Right lobe of liver (tissue), 6 donors: ENCODE measurements at regions not wholly inside any gene's neighbourhood (a gene's known extent, or its start where the extent isn't known, plus 50 kb on each side); places are given as distances from the start of the nearest gene placed in this dataset.

ENCODE experiments used
- ATAC-seq, 4 donors: fragments of 200-7000 bp; cut with Tn5 transposase; one replicate each; pipeline ENCODE4 v1.9.1; 2020; ENCODE audit warnings: mild to moderate bottlenecking in 4 of 4, moderate library complexity in 4 of 4
- DNase-seq, 3 donors: peaks; one replicate each; pipeline ENCODE4 v3.0.0-alpha.2; 2020
- H3K27ac ChIP-seq, 3 donors: fragments of 200-600 bp; one replicate each; pipeline ENCODE4 v1.8.0; 2022
- H3K27me3 ChIP-seq, 2 donors: fragments of 200-600 bp; one replicate each; pipeline ENCODE4 v1.8.0; 2022
- H3K36me3 ChIP-seq, 4 donors: fragments of 200-600 bp; sonication (generic) in 1 of 4; one replicate each; pipeline versions ENCODE4 v1.5.1 to v1.8.0; 2017 to 2022; ENCODE audit warnings: control low read depth in 1 of 4
- H3K4me1 ChIP-seq, 4 donors: fragments of 200-600 bp; sonication (generic) in 1 of 4; one replicate each; pipeline versions ENCODE4 v1.5.1 to v1.8.0; 2017 to 2022; ENCODE audit warnings: control low read depth in 1 of 4
- H3K4me3 ChIP-seq, 3 donors: fragments of 200-600 bp; one replicate each; pipeline ENCODE4 v1.8.0; 2022
- H3K9me3 ChIP-seq, 4 donors: fragments of 200-600 bp; sonication (generic) in 1 of 4; one replicate each; pipeline versions ENCODE4 v1.5.1 to v1.8.0; 2017 to 2022; ENCODE audit warnings: control low read depth in 1 of 4
- POLR2A ChIP-seq: fragments of 450-650 bp; IDR thresholded peaks from one replicate; pipeline ENCODE4 v1.6.1; 2017; ENCODE audit warnings: antibody characterized with exemption, mild to moderate bottlenecking
- WGBS: methylation state at CpG from one replicate; pipeline ENCODE4 v1.1.6; 2018; ENCODE audit warnings: low coverage, low lambda C conversion rate; ENCODE audit not compliant: insufficient coverage; ENCODE audit errors: missing lambda C conversion rate; 5-methylcytosine and 5-hydroxymethylcytosine counted together
- intact Hi-C, 2 donors: fragments of 100-400 bp; cut with DNase I; formaldehyde crosslinking; loops; one replicate each; pipeline versions ENCODE4 v1.11.2 to v1.14.1; 2022
- TF ChIP-seq, protein P1 (sequence below), 4 donors: fragments of 200-600 bp in 3 of 4; fragments of 450-650 bp in 1 of 4; IDR thresholded peaks; one replicate each; pipeline versions ENCODE4 v1.5.1 to v1.8.0; 2016 to 2022; ENCODE audit warnings: antibody characterized with exemption in 4 of 4, mild to moderate bottlenecking in 2 of 4
- donor health status: DM: no; HTN: yes; CAD: no.
- donor health status: DM: no; HTN: no; CAD: no.
- donor health status: DM: no; HTN: no; CAD: no.
- donor health status: DM: no; HTN: yes; CAD: no.
- donor health status: DM: no; HTN: yes; CAD: no.

DNA sequence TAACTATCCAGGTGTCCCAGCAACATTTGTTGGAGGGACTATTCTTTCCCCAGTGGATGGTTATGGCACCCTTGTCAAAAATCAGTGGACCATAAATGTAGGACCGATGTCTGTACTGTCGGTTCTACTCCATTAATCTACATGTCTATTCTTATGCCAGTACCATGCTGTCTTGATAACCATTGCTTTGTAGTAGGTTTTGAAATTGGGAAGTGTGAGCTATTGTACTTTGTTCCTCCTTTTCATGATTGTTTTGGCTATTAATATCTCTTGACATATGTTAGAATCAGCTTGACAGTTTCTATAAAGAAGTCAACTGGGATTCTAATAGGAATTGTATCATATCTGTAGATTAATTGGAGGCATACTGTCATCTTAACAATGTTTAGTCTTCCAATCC lies 112.7 kb downstream of the HNRNPD start:
- H3K27ac ChIP-seq = no peak overlapping the region
- ATAC-seq (no peak), DNase-seq (no peak)
- no peaks in the 10 kb centered on the region for H3K27me3 ChIP-seq
- no peaks in the 10 kb centered on the region for H3K9me3 ChIP-seq
- no peak for TF ChIP-seq POLR2A
- TF ChIP-seq, protein P1, sequence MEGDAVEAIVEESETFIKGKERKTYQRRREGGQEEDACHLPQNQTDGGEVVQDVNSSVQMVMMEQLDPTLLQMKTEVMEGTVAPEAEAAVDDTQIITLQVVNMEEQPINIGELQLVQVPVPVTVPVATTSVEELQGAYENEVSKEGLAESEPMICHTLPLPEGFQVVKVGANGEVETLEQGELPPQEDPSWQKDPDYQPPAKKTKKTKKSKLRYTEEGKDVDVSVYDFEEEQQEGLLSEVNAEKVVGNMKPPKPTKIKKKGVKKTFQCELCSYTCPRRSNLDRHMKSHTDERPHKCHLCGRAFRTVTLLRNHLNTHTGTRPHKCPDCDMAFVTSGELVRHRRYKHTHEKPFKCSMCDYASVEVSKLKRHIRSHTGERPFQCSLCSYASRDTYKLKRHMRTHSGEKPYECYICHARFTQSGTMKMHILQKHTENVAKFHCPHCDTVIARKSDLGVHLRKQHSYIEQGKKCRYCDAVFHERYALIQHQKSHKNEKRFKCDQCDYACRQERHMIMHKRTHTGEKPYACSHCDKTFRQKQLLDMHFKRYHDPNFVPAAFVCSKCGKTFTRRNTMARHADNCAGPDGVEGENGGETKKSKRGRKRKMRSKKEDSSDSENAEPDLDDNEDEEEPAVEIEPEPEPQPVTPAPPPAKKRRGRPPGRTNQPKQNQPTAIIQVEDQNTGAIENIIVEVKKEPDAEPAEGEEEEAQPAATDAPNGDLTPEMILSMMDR (IDR thresholded peaks at IDR 0.05) = no peak
- WGBS = 55% methylated on average over 2 of the region's 2 CpGs
- intact Hi-C loops = no loop called here
- no peaks in the 10 kb centered on the region for H3K4me1 ChIP-seq
- H3K4me3 ChIP-seq = no peak overlapping the region
- H3K36me3 ChIP-seq = no peaks in the 10 kb centered on the region

DNA sequence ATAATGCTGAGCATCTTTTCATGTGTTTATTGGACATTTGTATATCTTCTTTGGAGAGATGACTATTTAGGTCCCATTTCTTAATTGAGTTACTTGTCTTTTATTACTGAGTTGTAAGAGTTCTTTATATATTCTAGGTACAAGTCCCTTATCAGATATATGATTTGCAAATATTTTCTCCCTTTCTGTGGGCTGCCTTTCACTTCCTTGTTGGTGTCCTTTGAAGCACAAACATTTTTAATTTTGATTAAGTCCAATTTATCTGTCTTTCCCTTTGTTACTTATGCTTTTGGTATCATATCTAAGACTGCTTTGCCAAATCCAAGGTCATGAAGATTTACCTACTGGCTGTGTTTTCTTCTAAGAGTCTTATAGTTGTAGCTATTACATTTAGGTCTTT lies 113.2 kb downstream of the HNRNPD start:
- intact Hi-C loops = no loop called here
- Histone ChIP-seq H3K36me3 (no peaks in the 10 kb centered on the region), H3K27me3 (no peaks in the 10 kb centered on the region), H3K27ac (no peak overlapping the region), H3K4me1 (no peaks in the 10 kb centered on the region), H3K4me3 (no peak overlapping the region), H3K9me3 (no peaks in the 10 kb centered on the region)
- TF ChIP-seq POLR2A = no peak
- TF ChIP-seq, protein P1 (IDR thresholded peaks at IDR 0.05) = no peak
- ATAC-seq (no peak), DNase-seq (no peak)

DNA sequence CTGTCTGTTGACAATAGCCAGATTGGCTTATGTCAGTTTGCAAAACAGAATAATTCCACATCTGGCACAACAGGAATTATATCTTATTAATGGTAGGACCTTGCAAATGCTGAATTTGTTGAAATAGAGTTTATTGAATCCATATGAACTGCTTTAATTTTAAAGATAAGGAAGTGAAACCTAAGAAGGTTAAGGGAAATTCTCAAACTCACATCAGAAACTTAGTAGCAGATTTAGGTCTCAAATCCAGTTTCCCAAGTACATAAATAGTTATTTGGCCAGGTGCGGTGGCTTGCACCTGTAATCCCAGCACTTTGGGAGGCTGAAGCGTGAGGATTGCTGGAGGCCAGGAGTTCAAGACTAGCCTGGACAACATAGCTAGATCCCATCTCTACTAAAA lies 117.1 kb downstream of the HNRNPD start:
- no peak for TF ChIP-seq POLR2A
- TF ChIP-seq, protein P1 (IDR thresholded peaks at IDR 0.05) = no peak
- Histone ChIP-seq H3K36me3 (no peaks in the 10 kb centered on the region), H3K27me3 (no peaks in the 10 kb centered on the region), H3K27ac (no peak overlapping the region), H3K9me3 (no peaks in the 10 kb centered on the region), H3K4me3 (no peak overlapping the region), H3K4me1 (no peaks in the 10 kb centered on the region)
- no peak for DNase-seq
- WGBS = 88% methylated on average over 2 of the region's 2 CpGs
- no peak for ATAC-seq
- intact Hi-C loops = no loop called here

DNA sequence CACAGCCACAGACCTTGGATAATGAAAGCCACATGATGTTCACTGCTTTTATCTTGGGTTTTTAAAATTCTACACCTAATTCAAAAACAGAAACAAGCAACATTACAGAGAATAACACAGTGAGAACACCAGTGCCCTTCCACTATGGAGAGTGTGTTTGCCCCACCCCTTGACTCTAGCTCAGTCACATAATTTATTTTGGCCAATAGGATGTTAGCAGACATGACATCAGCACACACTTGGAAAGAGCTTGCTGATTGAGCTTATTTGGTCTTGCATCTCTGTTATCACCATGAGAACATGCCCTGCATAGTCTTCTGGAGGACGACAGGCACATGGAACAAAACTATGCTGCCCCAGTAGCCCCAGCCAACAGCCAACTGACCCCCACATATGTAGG lies 118.1 kb downstream of the HNRNPD start:
- Histone ChIP-seq H3K4me1 (no peaks in the 10 kb centered on the region), H3K9me3 (no peaks in the 10 kb centered on the region), H3K36me3 (no peaks in the 10 kb centered on the region), H3K27ac (no peak overlapping the region), H3K4me3 (no peak overlapping the region), H3K27me3 (no peaks in the 10 kb centered on the region)
- TF ChIP-seq POLR2A = no peak
- TF ChIP-seq, protein P1 (IDR thresholded peaks at IDR 0.05) = no peak
- no CpG with 5 or more reads among the region's 1 CpG for WGBS
- intact Hi-C loops = no loop called here
- DNase-seq (no peak), ATAC-seq (no peak)

DNA sequence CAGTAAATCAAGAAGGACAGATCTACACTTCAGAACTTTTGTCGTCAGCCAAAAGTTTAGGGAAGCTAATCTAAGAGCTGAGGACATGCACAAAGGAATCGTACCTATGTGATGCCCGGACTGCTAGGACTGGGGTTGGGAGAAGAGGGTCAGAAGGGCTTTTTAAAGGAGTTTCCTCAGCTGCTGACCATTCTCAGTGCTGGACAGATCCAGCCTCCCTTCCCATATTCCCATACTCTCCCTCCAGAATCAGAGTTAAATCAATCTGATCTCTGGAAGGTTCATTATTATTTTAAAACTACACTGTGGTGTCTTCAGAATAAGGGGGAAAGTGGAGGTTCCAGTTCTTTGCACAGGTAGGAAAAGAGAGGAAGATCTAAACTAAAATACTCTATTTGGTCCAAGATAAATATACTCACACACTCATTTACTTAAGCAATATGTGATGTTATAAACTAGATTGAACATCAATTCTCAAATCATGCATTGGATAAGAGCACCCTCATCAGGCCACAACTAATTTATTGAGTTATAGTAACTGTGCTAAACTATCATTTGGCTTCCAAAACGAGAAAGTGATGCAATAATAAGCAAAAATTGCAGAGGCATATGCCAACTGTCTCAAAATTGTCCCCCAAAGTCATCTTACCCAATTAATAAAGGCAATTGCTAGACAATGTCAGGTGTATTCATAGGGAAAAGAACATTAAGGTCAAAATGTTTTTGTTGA lies 124.7 kb downstream of the HNRNPD start:
- TF ChIP-seq, protein P1 (IDR thresholded peaks at IDR 0.05) = no peak
- TF ChIP-seq POLR2A = no peak
- no peaks in the 10 kb centered on the region for H3K9me3 ChIP-seq
- DNase-seq (no peak), ATAC-seq (no peak)
- 42% methylated on average over 4 of the region's 4 CpGs for WGBS
- H3K4me3 ChIP-seq = no peak overlapping the region
- no peaks in the 10 kb centered on the region for H3K4me1 ChIP-seq
- no peaks in the 10 kb centered on the region for H3K36me3 ChIP-seq
- no peaks in the 10 kb centered on the region for H3K27me3 ChIP-seq
- no peak overlapping the region for H3K27ac ChIP-seq
- intact Hi-C loops = no loop called here
